Esophagus squamous epithelium (tissue), 4 donors: ENCODE measurements at regions not wholly inside any gene's neighbourhood (a gene's known extent, or its start where the extent isn't known, plus 50 kb on each side); places are given as distances from the start of the nearest gene placed in this dataset.

ENCODE experiments used
- CTCF ChIP-seq, 6 experiments: fragments of 450-650 bp in 4 of 6; fragments of 200-600 bp in 2 of 6; sonication (generic) in 2 of 6; IDR thresholded peaks; one replicate each; pipeline ENCODE4 v1.5.1; 2016 to 2019; ENCODE audit warnings: antibody characterized with exemption in 6 of 6, mild to moderate bottlenecking in 4 of 6, moderate library complexity in 4 of 6
- POLR2A ChIP-seq, 4 donors: fragments of 450-650 bp; IDR thresholded peaks; one replicate each; pipeline ENCODE4 v1.6.1; 2017; ENCODE audit warnings: antibody characterized with exemption in 4 of 4, mild to moderate bottlenecking in 4 of 4, moderate library complexity in 3 of 4

- TF ChIP-seq CTCF (IDR thresholded peaks at IDR 0.05) (no peak), POLR2A (IDR thresholded peaks at IDR 0.05) (no peak)
These were observed 67.7 kb downstream of the C5orf15 start for GRCh38 chr5:133900534-133901270.
